MM.1S (cell line): ENCODE measurements at regions not wholly inside any gene's neighbourhood (a gene's known extent, or its start where the extent isn't known, plus 50 kb on each side); places are given as distances from the start of the nearest gene placed in this dataset.

Experiments
- DNase-seq: peaks from one replicate; pipeline ENCODE4 v3.0.0-alpha.2; 2015
- H2AFZ ChIP-seq: fragments of 300-600 bp; sonication (generic); 2 replicates; pipeline ENCODE4 v1.6.0; 2016; ENCODE audit warnings: antibody characterized with exemption, low read length
- H3F3A ChIP-seq: fragments of 300-600 bp; sonication (generic); 2 replicates; pipeline ENCODE4 v1.6.1; 2016; ENCODE audit warnings: mild to moderate bottlenecking, antibody characterized with exemption, low read length, moderate library complexity, mixed read lengths; ENCODE audit not compliant: insufficient read depth
- H3K27ac ChIP-seq: fragments of 300-600 bp; sonication (generic); 2 replicates; pipeline ENCODE4 v1.5.1; 2016; ENCODE audit warnings: mild to moderate bottlenecking, low read length
- H3K27me3 ChIP-seq: fragments of 300-600 bp; sonication (generic); replicated peaks from 2 replicates; pipeline ENCODE4 v1.6.0; 2016; ENCODE audit warnings: low read length; ENCODE audit not compliant: insufficient read depth
- H3K36me3 ChIP-seq: fragments of 300-600 bp; sonication (generic); replicated peaks from 2 replicates; pipeline ENCODE4 v1.6.1; 2016; ENCODE audit warnings: mild to moderate bottlenecking, low read length, mixed read lengths; ENCODE audit not compliant: insufficient read depth
- H3K4me1 ChIP-seq: fragments of 300-600 bp; sonication (generic); 2 replicates; pipeline ENCODE4 v1.6.1; 2016; ENCODE audit warnings: low read length, mixed read lengths
- H3K4me2 ChIP-seq: fragments of 300-600 bp; sonication (generic); 2 replicates; pipeline ENCODE4 v1.6.0; 2016; ENCODE audit warnings: low read depth, low read length
- H3K4me3 ChIP-seq: fragments of 300-600 bp; sonication (generic); 2 replicates; pipeline ENCODE4 v1.5.1; 2016; ENCODE audit warnings: low read length, mixed read lengths
- H3K79me2 ChIP-seq: fragments of 300-600 bp; sonication (generic); 2 replicates; pipeline ENCODE4 v1.6.1; 2016; ENCODE audit warnings: mixed run types, low read length, mixed read lengths
- H3K9ac ChIP-seq: fragments of 300-600 bp; sonication (generic); 2 replicates; pipeline ENCODE4 v1.6.1; 2016; ENCODE audit warnings: low read length, mixed read lengths
- H3K9me2 ChIP-seq: fragments of 300-600 bp; sonication (generic); replicated peaks from 2 replicates; pipeline ENCODE4 v1.6.1; 2016; ENCODE audit warnings: mild to moderate bottlenecking, low read length, mixed read lengths; ENCODE audit not compliant: insufficient read depth
- H3K9me3 ChIP-seq: fragments of 300-600 bp; sonication (generic); replicated peaks from 2 replicates; pipeline ENCODE4 v1.6.1; 2016; ENCODE audit warnings: mild to moderate bottlenecking, low read length, mixed read lengths; ENCODE audit not compliant: insufficient read depth
- H4K20me1 ChIP-seq: fragments of 300-600 bp; sonication (generic); 2 replicates; pipeline ENCODE4 v1.6.1; 2016; ENCODE audit warnings: mild to moderate bottlenecking, low read length, moderate library complexity, mixed read lengths; ENCODE audit not compliant: insufficient read depth
- CTCF ChIP-seq: fragments of 300-600 bp; sonication (generic); IDR thresholded peaks from 2 replicates; pipeline ENCODE4 v1.5.1; 2016; ENCODE audit warnings: antibody characterized with exemption, low read length, mixed read lengths
- EZH2 ChIP-seq: fragments of 300-600 bp; sonication (generic); optimal IDR thresholded peaks from 2 replicates; pipeline ENCODE3; 2017; ENCODE audit warnings: low read depth, mild to moderate bottlenecking, antibody characterized with exemption, low read length, mixed read lengths
- EZH2phosphoT487 ChIP-seq: fragments of 300-600 bp; sonication (generic); IDR thresholded peaks from 2 replicates; pipeline ENCODE4 v1.6.1; 2018; ENCODE audit warnings: antibody characterized with exemption, low read length

- no peaks in the 10 kb centered on the region for H3F3A ChIP-seq
- no peak for TF ChIP-seq EZH2phosphoT487
- TF ChIP-seq EZH2: no peak
- no peak for TF ChIP-seq CTCF
- H3K27ac ChIP-seq: no peak overlapping the region
- H3K9me3 ChIP-seq: no peaks in the 10 kb centered on the region
- H3K4me3 ChIP-seq: no peak overlapping the region
- H3K4me2 ChIP-seq: no peak overlapping the region
- H3K9ac ChIP-seq: no peak overlapping the region
- H4K20me1 ChIP-seq: no peaks in the 10 kb centered on the region
- H3K79me2 ChIP-seq: no peaks in the 10 kb centered on the region
- no peaks in the 10 kb centered on the region for H3K36me3 ChIP-seq
- H3K9me2 ChIP-seq: no peaks in the 10 kb centered on the region
- DNase-seq: no peak
- H3K4me1 ChIP-seq: no peaks in the 10 kb centered on the region
- no peak overlapping the region for H2AFZ ChIP-seq
- H3K27me3 ChIP-seq: no peaks in the 10 kb centered on the region
Measured at GRCh38 chr10:128896116-128896795, 570.8 kb upstream of the MGMT start.

- Histone ChIP-seq H3K4me3 (no peak overlapping the region), H3K36me3 (no peaks in the 10 kb centered on the region), H3K9me2 (no peaks in the 10 kb centered on the region), H3K27me3 (no peaks in the 10 kb centered on the region), H3F3A (no peaks in the 10 kb centered on the region), H3K27ac (no peak overlapping the region), H3K4me2 (no peak overlapping the region), H4K20me1 (no peaks in the 10 kb centered on the region), H2AFZ (no peak overlapping the region), H3K79me2 (no peaks in the 10 kb centered on the region), H3K4me1 (no peaks in the 10 kb centered on the region), H3K9ac (no peak overlapping the region), H3K9me3 (no peaks in the 10 kb centered on the region)
- no peak for TF ChIP-seq CTCF
- TF ChIP-seq EZH2phosphoT487: no peak
- TF ChIP-seq EZH2: no peak
- no peak for DNase-seq
Measured at GRCh38 chr10:128896963-128897362, 570.1 kb upstream of the MGMT start.

- DNase-seq: no peak
- no peaks in the 10 kb centered on the region for H3K9me2 ChIP-seq
- no peaks in the 10 kb centered on the region for H3K36me3 ChIP-seq
- TF ChIP-seq CTCF (no peak), EZH2 (no peak), EZH2phosphoT487 (no peak)
- no peak overlapping the region for H3K4me2 ChIP-seq
- H3K27ac ChIP-seq: no peak overlapping the region
- H3F3A ChIP-seq: no peaks in the 10 kb centered on the region
- no peak overlapping the region for H3K4me3 ChIP-seq
- H3K9me3 ChIP-seq: no peaks in the 10 kb centered on the region
- H3K9ac ChIP-seq: no peak overlapping the region
- H3K79me2 ChIP-seq: no peaks in the 10 kb centered on the region
- no peaks in the 10 kb centered on the region for H3K4me1 ChIP-seq
- no peaks in the 10 kb centered on the region for H4K20me1 ChIP-seq
- H3K27me3 ChIP-seq: no peaks in the 10 kb centered on the region
- H2AFZ ChIP-seq: no peak overlapping the region
Measured at GRCh38 chr10:128897401-128898129, 569.5 kb upstream of the MGMT start.
